ENCODE measurements at regions not wholly inside any gene's neighbourhood (a gene's known extent, or its start where the extent isn't known, plus 50 kb on each side); places are given as distances from the start of the nearest gene placed in this dataset.

GRCh38 chr15:98177966-98178592 lies 217.6 kb downstream of the ARRDC4 start:
- Histone ChIP-seq H3K27me3 (peaks cover 44% of the 10 kb centered on the region), H3K27ac (no peak overlapping the region), H3K4me1 (peaks cover 0 to 5% (median 2%) of the 10 kb centered on the region in 4 donors), H3K9me3 (no peaks in the 10 kb centered on the region), H3K36me3 (no peaks in the 10 kb centered on the region), H3K4me3 (no peak overlapping the region)
- WGBS, 2 donors (ENCODE audit: low coverage in 1 of 2) = 4 to 6% methylated on average over 9 of the region's 9 CpGs
- peak; percentile 29 for DNase-seq
- TF ChIP-seq CTCF (IDR thresholded peaks at IDR 0.05) (peak; percentile 63 to 79 (median 67)), POLR2A (IDR thresholded peaks at IDR 0.05) (no peak), POLR2AphosphoS5 (IDR thresholded peaks at IDR 0.05) (no peak), EP300 (IDR thresholded peaks at IDR 0.05; ENCODE audit: low read depth) (no peak)
- in situ Hi-C loops (cut with MboI; ENCODE audit: low pct_ligation_motif_present in 1 of 4, low pct_unique_long_range_greater_than_20kb in 1 of 4, low sequenced_read_pairs in 3 of 4) = loop anchor here (5.0 to 25.0 kb wide), 3 partner anchors 266 to 281 kb away; no protein-coding TSS in a partner anchor
- intact Hi-C loops (cut with DNase I; ENCODE audit: low total_unique reads) = loop anchor here (5.0 kb wide), 1 partner anchor 276 kb away; no protein-coding TSS in a partner anchor

- no peak for DNase-seq
- 39% methylated on average over 7 of the region's 7 CpGs; no CpG with 5 or more reads in 1 of the 2 donors for WGBS, 2 donors (ENCODE audit: low coverage in 1 of 2)
- H3K27ac ChIP-seq = no peak overlapping the region
- H3K36me3 ChIP-seq = no peaks in the 10 kb centered on the region
- H3K9me3 ChIP-seq = no peaks in the 10 kb centered on the region
- no peak overlapping the region for H3K4me3 ChIP-seq
- intact Hi-C loops (cut with DNase I; ENCODE audit: low total_unique reads) (loop anchor here (5.0 kb wide), 1 partner anchor 277 kb away; no protein-coding TSS in a partner anchor), in situ Hi-C loops (cut with MboI; ENCODE audit: low pct_ligation_motif_present in 1 of 4, low pct_unique_long_range_greater_than_20kb in 1 of 4, low sequenced_read_pairs in 3 of 4) (loop anchor here (5.0 to 25.0 kb wide), 3 partner anchors 267 to 282 kb away; no protein-coding TSS in a partner anchor)
- TF ChIP-seq EP300 (IDR thresholded peaks at IDR 0.05; ENCODE audit: low read depth) (no peak), CTCF (IDR thresholded peaks at IDR 0.05) (no peak), POLR2A (IDR thresholded peaks at IDR 0.05) (no peak), POLR2AphosphoS5 (IDR thresholded peaks at IDR 0.05) (no peak)
- H3K4me1 ChIP-seq = peaks cover 0 to 5% (median 2%) of the 10 kb centered on the region in 4 donors
- H3K27me3 ChIP-seq = peaks cover 44% of the 10 kb centered on the region
Measured at GRCh38 chr15:98178861-98179260, 218.4 kb downstream of the ARRDC4 start.

- Histone ChIP-seq H3K9me3 (no peaks in the 10 kb centered on the region), H3K4me1 (no peaks in the 10 kb centered on the region), H3K27ac (no peak overlapping the region), H3K4me3 (no peak overlapping the region), H3K27me3 (peaks cover under 1% of the 10 kb centered on the region), H3K36me3 (no peaks in the 10 kb centered on the region)
- in situ Hi-C loops (cut with MboI; ENCODE audit: low pct_ligation_motif_present in 1 of 4, low pct_unique_long_range_greater_than_20kb in 1 of 4, low sequenced_read_pairs in 3 of 4) (loop anchor here in 1 of 4 donors (25.0 kb wide), 1 partner anchor 275 kb away; no protein-coding TSS in a partner anchor), intact Hi-C loops (cut with DNase I; ENCODE audit: low total_unique reads) (no loop called here)
- DNase-seq = no peak
- 87 to 100% methylated on average over 1 to 7 of the region's 7 CpGs for WGBS, 2 donors (ENCODE audit: low coverage in 1 of 2)
- TF ChIP-seq CTCF (IDR thresholded peaks at IDR 0.05) (no peak), EP300 (IDR thresholded peaks at IDR 0.05; ENCODE audit: low read depth) (no peak), POLR2AphosphoS5 (IDR thresholded peaks at IDR 0.05) (no peak), POLR2A (IDR thresholded peaks at IDR 0.05) (no peak)
Measured at GRCh38 chr15:98187549-98187948, 227.0 kb downstream of the ARRDC4 start.

- H3K4me3 ChIP-seq = no peak overlapping the region
Measured at GRCh38 chr15:98190914-98191313, 230.4 kb downstream of the ARRDC4 start.

More at GRCh38 chr15:98190914-98191313, 230.4 kb downstream of the ARRDC4 start:
- no peaks in the 10 kb centered on the region for H3K36me3 ChIP-seq
- intact Hi-C loops (cut with DNase I; ENCODE audit: low total_unique reads) = no loop called here
- no peaks in the 10 kb centered on the region for H3K27me3 ChIP-seq
- H3K27ac ChIP-seq = no peak overlapping the region
- H3K4me1 ChIP-seq = no peaks in the 10 kb centered on the region
- no peaks in the 10 kb centered on the region for H3K9me3 ChIP-seq
- in situ Hi-C loops (cut with MboI; ENCODE audit: low pct_ligation_motif_present in 1 of 4, low pct_unique_long_range_greater_than_20kb in 1 of 4, low sequenced_read_pairs in 3 of 4) = loop anchor here in 1 of 4 donors (25.0 kb wide), 1 partner anchor 279 kb away; no protein-coding TSS in a partner anchor
- TF ChIP-seq EP300 (IDR thresholded peaks at IDR 0.05; ENCODE audit: low read depth) = no peak
- no peak for TF ChIP-seq POLR2A (IDR thresholded peaks at IDR 0.05)
- no peak for TF ChIP-seq POLR2AphosphoS5 (IDR thresholded peaks at IDR 0.05)
- no peak for TF ChIP-seq CTCF (IDR thresholded peaks at IDR 0.05)
- no peak for DNase-seq
- 76 to 83% methylated on average over 2 of the region's 2 CpGs for WGBS, 2 donors (ENCODE audit: low coverage in 1 of 2)
